NCI-H460 (cell line): ENCODE measurements at regions not wholly inside any gene's neighbourhood (a gene's known extent, or its start where the extent isn't known, plus 50 kb on each side); places are given as distances from the start of the nearest gene placed in this dataset.

Experiments
- DNase-seq: peaks from one replicate; pipeline ENCODE4 v3.0.0-alpha.2; 2016; ENCODE audit warnings: low read depth; ENCODE audit errors: extremely low read depth

DNA sequence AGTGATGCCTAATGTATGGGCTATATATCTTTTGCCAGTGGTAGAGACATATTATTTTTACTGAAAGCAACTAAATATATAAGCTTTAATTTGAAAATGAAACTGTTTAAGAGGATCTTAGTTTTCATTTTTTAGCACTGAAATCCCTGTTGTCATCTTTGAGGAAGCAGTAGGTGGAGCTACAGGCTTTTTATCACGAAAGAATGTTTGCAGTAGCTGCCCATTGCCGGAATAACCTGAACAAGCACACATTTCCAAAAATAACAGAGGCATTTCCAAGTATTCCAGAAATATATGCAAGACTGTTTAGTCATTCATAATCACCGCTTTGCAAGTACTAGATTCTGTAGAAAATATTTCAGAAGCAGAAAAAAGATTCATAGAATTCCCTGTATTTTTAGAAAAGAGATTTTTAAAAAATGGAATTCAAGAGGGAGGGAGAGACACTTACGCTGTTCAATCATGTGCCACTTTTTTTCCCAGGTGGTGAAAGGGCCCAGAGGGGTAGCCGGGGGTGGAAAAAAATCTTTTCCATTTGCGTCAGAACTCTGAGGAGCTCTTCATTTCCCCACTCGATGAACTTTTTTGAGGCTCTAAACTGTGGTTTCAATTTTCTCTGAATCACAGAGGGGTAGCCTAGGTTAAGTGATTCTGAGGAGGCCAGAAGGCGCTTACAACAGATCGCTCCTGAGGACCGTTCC lies 142.5 kb upstream of the FERMT1 start:
- peak; percentile 30 for DNase-seq

DNA sequence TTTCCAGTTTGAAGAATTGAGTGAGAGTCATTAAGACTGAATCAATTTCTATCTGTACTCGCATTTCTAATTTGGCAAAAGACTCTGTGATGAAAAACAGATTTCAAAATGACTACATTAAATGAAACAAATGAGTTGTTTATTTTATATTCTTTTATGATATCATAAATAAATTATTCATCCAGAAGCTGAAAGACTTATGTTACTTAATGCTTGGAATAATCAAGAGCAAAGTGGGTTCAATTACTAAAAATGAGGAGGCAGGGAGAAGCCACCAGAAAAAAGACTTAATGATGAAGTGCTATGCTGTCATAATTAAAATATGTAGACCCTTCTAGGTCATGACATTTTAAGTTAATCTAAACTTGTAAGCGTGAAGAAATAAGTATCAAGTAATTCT lies 130.6 kb upstream of the FERMT1 start:
- DNase-seq, result no peak

DNA sequence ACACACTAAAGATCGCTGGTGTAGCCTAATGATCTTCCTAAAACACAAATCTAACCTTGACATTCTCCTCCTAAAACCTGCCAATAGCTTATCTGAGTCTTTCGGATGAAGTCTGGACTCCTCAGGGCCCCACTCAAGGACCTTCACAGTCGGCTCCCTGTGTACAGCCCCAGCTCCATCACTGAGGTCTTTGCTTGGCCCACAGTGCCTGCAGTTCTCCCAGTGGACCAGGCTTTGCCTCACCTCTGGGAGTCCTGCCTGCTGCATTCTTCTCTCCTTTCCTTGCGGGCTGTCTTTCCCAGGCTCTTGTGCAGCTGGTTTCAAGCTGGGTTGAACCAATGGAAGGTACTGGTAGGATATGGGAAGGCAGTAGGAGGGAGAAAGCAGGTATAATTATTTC lies 122.6 kb upstream of the FERMT1 start:
- no peak for DNase-seq

DNA sequence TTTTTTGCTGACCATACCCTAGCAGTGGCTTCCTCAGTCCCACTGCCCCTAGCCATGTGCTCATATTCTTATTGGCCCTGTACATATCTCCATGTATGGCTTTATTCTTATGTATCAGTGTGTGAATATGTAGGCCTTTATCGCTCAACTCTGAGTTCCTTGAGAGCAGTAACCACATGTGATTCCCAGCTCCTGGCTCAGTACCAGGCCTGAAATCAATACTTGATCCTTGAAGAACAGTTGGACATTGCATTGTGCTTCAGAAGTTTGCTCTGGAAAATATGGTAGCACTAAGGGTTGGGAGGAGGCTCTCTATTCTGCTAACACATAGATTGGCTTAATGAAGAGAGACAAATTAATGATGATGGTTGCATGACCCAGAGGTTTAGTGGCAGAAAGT lies 118.8 kb upstream of the FERMT1 start:
- DNase-seq, result no peak

DNA sequence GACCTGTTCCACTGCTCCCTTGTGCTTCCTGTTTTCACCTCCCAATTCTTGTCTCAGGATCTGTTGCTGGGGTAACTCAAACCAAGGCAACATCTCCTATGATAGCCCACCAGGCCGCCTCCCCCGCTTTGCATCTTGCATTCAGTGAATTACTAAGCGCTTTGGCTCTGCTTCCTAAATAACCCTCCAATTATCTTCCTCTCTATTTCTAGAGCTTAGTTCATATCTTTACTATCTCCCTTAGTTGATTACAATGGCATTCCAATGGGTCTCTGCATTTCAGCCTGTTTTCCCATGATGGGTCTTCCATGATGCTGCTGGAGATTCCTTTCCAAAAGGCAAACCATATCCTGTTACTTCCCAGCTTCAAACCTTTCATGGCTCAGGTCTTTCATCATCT lies 117.2 kb upstream of the FERMT1 start:
- no peak for DNase-seq

DNA sequence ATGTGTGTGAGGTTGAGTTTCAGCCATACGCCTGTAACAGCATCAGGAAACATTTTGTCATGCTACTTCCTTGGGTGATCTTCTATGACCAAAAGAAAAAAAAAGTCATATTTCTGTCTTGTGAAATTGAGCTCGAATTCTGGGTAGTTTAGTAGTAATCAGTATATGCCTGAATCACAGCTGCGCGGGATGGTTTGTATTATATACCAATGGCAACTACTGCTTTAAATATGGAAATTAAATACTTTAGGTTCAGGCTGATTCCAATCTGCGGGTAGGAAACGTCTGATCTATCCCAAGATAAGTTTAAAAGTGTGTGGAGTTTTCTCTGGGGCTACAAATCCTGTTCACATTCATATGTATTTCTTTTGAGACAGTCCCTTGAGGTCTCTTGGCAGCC lies 115.6 kb upstream of the FERMT1 start:
- DNase-seq, result no peak

DNA sequence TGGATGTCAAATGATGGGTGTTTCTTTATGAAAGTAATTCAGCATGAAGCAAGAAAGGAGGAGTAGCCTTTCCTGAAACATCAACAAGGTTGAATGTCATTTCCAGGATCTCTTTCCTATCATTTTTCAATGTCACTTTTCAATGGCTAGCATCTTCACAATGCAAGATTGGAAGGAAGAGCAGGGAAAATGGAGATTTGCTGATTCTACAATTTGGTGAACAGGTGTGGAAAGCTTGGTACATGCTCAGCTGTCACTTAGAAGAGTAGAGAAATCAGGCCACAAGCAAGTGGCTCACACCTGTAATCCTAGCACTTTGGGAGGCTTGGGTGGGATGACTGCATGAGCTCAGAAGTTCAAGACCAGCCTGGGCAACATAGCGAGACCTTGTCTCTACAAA lies 112.7 kb upstream of the FERMT1 start:
- DNase-seq, result no peak

DNA sequence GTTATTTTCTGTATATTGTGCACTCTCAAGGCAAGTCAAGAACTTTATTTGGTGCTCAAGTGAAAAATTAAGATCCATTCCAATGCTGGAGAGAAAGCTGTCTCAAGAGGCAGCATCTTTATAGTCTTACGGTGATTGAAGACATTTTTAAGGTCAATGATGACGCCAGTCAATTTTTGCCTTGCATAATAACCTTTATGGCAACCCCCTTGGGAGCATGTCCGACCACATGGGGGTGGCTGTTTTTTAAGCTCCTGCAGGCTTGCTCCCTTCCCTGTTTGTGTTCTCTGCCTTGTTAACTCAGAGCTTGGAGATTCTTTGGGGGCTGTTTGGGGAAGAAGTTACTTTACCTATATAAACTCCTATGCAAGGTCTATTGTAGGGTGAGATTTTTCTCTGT lies 109.6 kb upstream of the FERMT1 start:
- no peak for DNase-seq

DNA sequence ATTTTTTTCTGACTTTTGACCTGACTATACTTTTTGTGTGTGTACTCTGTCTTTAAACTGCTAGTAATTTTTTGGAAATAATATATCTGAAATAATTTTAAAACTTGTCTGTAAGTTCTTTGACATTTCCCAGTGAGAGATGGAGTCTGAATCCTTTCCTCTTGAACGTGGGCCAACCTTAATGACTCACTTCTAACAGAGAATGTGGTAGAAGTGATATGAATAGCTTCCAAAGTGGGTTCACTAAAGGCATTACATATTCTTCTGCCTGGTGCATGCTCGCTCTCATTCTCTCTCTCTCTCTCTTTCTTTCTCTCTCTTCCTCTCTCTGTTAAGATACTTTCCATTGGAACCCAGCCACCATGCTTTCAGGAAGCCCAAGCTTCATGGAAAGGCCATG lies 108.7 kb upstream of the FERMT1 start:
- no peak for DNase-seq

DNA sequence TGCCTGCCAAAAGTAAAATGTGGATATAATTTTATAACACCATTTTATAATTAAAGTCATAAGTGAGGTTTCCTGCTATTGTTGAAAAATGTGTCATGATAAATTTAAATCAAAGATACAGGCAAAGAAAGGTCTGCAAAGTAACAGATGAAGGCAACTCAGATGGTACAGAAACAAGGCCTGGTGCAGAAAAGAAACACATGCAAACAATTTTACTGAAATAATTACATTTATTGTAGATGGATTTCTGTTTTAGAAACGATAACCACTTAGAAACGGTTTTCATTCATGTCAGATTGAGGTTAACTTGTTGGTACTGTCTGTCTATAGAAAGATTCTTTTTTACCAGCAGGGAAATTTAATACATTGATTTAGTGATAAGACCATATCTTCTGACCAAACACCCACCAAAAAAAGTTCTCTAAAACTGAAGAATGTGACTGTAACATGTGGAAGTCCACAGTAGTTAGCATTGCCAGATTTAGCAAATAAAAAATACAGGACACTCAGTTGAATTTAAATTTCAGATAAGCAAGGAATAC lies 105.5 kb upstream of the FERMT1 start:
- DNase-seq, result no peak

DNA sequence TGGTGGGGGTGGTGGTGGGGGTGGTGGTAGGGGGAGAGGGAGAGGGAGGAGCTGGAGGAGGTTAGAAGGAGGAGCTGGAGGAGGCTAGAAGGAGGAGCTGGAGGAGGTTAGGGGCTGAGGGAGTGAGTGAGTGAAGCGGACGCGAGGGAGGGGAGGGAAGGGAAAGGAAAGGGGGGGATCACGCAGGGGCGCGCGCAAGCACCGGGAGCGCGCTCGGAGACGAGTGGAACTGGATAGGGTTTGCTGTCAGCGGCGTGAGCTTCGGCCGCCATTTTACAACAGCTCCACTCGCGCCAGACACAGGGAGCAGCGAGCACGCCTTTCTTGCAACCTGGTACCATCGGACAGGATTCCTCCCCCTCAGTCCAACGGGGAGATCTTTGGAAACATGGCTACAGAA lies 90.5 kb upstream of the FERMT1 start:
- DNase-seq, result no peak

DNA sequence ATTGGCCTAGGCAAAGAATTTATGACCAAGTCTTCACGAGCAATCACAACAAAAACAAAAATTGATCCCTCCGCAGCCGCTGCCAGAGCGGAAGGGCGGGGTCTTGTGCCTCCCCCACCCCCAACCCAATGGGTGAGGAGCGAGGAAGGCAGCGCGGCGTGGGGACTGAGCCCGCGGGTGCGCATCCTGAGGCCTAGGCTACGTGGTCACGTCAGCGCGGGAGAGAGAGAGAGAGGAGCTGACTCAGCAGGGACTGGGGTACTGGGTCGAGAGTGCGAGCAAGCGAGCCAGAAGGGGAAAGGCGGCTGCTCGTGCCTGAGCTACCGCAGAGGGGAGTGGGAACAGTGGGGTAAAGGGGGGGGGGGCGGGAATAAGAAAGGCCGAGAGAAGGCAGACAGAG lies 90.1 kb upstream of the FERMT1 start:
- DNase-seq, result no peak

DNA sequence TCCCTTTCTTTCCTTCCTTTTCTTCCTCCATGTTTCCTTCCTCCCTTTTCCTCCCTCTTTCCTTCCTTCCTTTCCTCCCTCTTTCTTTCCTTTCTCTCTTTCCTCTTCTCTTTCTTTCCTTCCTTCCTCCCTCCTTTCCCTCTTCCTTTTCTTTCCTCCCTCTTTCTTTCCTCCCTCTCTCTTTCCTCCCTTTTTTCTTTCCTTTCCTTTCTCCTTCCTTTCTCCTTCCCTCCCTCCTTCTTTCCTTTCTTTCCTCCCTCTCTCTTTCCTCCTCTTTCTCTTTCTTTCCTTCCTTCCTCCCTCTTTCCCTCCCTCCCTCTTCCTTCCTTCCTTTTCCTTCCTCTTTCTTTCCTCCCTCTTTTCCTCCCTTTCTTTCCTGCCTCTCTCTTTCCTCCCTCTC lies 86.3 kb upstream of the FERMT1 start:
- DNase-seq, result no peak

DNA sequence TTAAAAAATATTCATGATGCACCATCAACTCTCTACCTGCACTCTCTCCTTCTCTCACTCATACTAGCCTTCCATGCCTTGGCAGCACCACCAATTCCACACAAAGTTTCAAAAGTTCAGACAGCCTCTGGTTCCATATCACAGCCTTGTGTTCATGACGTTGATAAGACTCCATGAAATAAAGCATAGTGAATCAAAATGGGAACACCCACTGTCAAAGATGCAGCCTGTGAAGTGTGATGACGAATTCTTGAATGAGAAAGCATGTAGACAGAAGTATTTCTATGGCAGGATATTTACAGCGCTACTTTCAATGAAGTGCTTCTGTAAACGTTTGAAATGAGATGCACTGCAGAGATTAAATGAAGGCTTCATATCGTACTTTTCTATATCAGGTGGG lies 77.3 kb upstream of the FERMT1 start:
- DNase-seq, result no peak

DNA sequence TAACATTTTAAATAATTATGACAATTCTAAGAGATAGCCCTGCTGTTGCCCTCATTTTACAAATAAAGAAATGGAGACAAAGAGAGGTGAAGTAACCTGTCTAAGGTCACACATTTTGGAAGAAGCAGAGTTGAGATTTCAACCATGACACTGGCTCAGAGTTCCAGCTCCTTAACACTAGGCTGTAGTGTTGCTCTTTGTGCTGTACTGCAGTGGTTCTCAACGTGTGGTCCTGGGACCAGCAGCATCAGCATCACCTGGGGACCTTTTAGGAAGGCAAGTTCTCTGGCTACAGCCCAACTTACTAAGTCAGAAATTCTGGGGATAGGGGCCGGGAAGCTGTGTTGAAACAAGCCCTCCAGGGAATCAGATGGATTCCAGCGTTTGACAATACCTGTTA lies 62.4 kb upstream of the FERMT1 start:
- no peak for DNase-seq

DNA sequence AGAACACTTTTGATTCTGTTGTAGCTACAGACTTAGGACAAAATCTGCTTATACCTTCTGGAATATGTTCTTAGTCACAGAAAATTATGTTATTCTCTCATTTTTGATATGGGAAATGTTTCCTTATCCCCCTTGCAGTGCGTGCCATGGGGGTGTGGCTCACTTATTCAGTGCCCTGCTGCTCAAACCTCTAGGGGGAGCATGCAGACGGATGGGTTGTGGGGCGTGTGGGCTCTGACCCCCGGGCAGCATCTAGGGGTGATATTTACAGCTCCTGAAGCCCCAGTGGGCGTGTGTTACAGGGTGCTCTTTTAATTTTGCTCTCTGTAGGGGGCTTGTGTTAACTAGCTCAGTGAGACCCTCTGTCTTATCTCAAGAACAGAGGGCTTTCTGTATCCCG lies 61.3 kb upstream of the FERMT1 start:
- no peak for DNase-seq

DNA sequence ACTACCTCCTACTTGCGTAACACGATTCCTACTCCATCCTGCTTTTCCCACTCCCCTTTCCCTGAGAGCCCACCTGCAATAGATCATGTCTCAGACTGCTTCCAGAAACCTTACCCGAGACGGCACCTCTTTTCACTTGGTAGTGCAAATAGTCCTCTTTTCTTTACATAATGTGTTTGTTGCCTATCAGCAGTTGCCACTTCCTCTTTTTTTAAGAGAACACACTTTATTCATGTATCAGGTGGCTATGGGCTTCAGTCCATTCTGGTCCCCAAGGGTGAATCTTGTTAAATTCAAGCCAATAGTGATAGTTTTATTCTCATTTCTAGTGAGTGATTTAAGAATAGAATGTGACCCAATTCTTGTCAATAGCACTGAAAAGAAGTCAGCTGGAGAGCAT lies 57.7 kb upstream of the FERMT1 start:
- no peak for DNase-seq

DNA sequence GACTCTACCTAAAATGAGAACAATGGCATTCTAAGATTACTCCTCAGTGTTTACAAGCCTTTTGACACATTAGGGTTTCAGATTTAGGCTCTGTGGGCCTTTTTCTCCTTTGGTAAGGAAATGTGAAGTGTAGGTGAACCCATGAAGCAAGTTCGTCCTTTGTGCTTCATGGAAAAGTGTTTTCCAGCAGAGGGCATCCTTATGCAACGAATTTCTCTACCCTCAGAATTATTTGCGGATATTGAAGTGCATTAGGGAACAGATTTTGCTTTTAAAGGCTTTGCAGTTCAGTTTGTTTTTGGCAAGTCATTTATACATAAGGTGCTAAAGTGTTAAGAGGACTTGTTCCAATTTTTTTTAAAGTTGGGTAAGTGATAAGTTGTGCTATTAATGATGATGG lies 55.7 kb upstream of the FERMT1 start:
- DNase-seq, result peak; percentile 26

DNA sequence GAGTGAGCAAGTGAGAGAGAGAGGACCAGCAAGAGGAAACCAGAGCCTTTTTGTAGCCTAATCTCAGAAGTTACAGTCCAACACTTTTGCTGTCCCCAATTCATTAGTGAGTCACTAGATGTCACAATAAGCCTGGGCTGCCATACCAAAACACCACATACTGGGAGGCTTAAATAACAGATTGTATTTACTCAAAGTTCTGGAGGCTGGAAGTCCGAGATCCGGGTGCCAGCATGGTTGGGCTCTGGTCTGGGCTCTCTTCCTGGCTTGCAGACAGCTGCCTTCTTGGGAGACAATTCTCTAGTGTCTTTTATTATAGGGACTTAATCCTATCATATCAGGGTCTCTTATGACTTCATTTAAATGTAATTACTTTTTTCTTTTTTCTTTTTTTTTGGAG lies 50.7 kb upstream of the FERMT1 start:
- no peak for DNase-seq
